ENCODE measurements at regions not wholly inside any gene's neighbourhood (a gene's known extent, or its start where the extent isn't known, plus 50 kb on each side); places are given as distances from the start of the nearest gene placed in this dataset.

- Histone ChIP-seq H3K27me3 (no peaks in the 10 kb centered on the region), H3K27ac (no peak overlapping the region), H3K4me3 (no peak overlapping the region), H3K36me3 (no peaks in the 10 kb centered on the region), H3K4me1 (no peaks in the 10 kb centered on the region), H3K9me3 (no peaks in the 10 kb centered on the region)
- TF ChIP-seq CTCF (IDR thresholded peaks at IDR 0.05) (no peak), POLR2A (IDR thresholded peaks at IDR 0.05) (no peak), EP300 (IDR thresholded peaks at IDR 0.05) (no peak), POLR2AphosphoS5 (IDR thresholded peaks at IDR 0.05) (no peak)
- 92 to 100% methylated on average over 1 of the region's 1 CpG for WGBS, 2 donors (ENCODE audit: low coverage in 1 of 2)
- no peak for ATAC-seq
Measured at GRCh38 chr13:85317781-85318180, 481.4 kb downstream of the SLITRK6 start.

- WGBS, 2 donors (ENCODE audit: low coverage in 1 of 2), result 19 to 44% methylated on average over 5 to 6 of the region's 6 CpGs
Measured at GRCh38 chr13:85316506-85317025, 482.7 kb downstream of the SLITRK6 start.

GRCh38 chr13:85314686-85315085 lies 484.5 kb downstream of the SLITRK6 start:
- no peak for ATAC-seq
- Histone ChIP-seq H3K36me3 (no peaks in the 10 kb centered on the region), H3K4me1 (no peaks in the 10 kb centered on the region), H3K9me3 (no peaks in the 10 kb centered on the region), H3K27ac (no peak overlapping the region), H3K27me3 (no peaks in the 10 kb centered on the region), H3K4me3 (no peak overlapping the region)
- TF ChIP-seq CTCF (IDR thresholded peaks at IDR 0.05) (no peak), POLR2A (IDR thresholded peaks at IDR 0.05) (no peak), EP300 (IDR thresholded peaks at IDR 0.05) (no peak), POLR2AphosphoS5 (IDR thresholded peaks at IDR 0.05) (no peak)
- 81 to 94% methylated on average over 2 of the region's 2 CpGs for WGBS, 2 donors (ENCODE audit: low coverage in 1 of 2)

More at GRCh38 chr13:85316506-85317025, 482.7 kb downstream of the SLITRK6 start:
- Histone ChIP-seq H3K4me3 (no peak overlapping the region), H3K27ac (no peak overlapping the region), H3K27me3 (no peaks in the 10 kb centered on the region), H3K4me1 (no peaks in the 10 kb centered on the region), H3K36me3 (no peaks in the 10 kb centered on the region), H3K9me3 (no peaks in the 10 kb centered on the region)
- ATAC-seq, result no peak
- TF ChIP-seq POLR2AphosphoS5 (IDR thresholded peaks at IDR 0.05), result no peak
- TF ChIP-seq POLR2A (IDR thresholded peaks at IDR 0.05), result no peak
- no peak for TF ChIP-seq EP300 (IDR thresholded peaks at IDR 0.05)
- no peak for TF ChIP-seq CTCF (IDR thresholded peaks at IDR 0.05)

- Histone ChIP-seq H3K27me3 (no peaks in the 10 kb centered on the region), H3K9me3 (no peaks in the 10 kb centered on the region), H3K4me3 (no peak overlapping the region), H3K27ac (no peak overlapping the region), H3K36me3 (no peaks in the 10 kb centered on the region), H3K4me1 (no peaks in the 10 kb centered on the region)
- ATAC-seq, result no peak
- WGBS, 2 donors (ENCODE audit: low coverage in 1 of 2), result 46 to 66% methylated on average over 6 of the region's 6 CpGs
- TF ChIP-seq POLR2A (IDR thresholded peaks at IDR 0.05) (no peak), EP300 (IDR thresholded peaks at IDR 0.05) (no peak), CTCF (IDR thresholded peaks at IDR 0.05) (no peak), POLR2AphosphoS5 (IDR thresholded peaks at IDR 0.05) (no peak)
Measured at GRCh38 chr13:85313761-85314503, 485.3 kb downstream of the SLITRK6 start.

- Histone ChIP-seq H3K36me3 (no peaks in the 10 kb centered on the region), H3K27ac (no peak overlapping the region), H3K9me3 (no peaks in the 10 kb centered on the region), H3K4me1 (no peaks in the 10 kb centered on the region), H3K27me3 (no peaks in the 10 kb centered on the region), H3K4me3 (no peak overlapping the region)
- TF ChIP-seq CTCF (IDR thresholded peaks at IDR 0.05) (no peak), POLR2A (IDR thresholded peaks at IDR 0.05) (no peak), POLR2AphosphoS5 (IDR thresholded peaks at IDR 0.05) (no peak), EP300 (IDR thresholded peaks at IDR 0.05) (no peak)
- no peak for ATAC-seq
- 34 to 62% methylated on average over 4 of the region's 4 CpGs for WGBS, 2 donors (ENCODE audit: low coverage in 1 of 2)
Measured at GRCh38 chr13:85312071-85312470, 487.1 kb downstream of the SLITRK6 start.
